ENCODE measurements at regions not wholly inside any gene's neighbourhood (a gene's known extent, or its start where the extent isn't known, plus 50 kb on each side); places are given as distances from the start of the nearest gene placed in this dataset.

DNA sequence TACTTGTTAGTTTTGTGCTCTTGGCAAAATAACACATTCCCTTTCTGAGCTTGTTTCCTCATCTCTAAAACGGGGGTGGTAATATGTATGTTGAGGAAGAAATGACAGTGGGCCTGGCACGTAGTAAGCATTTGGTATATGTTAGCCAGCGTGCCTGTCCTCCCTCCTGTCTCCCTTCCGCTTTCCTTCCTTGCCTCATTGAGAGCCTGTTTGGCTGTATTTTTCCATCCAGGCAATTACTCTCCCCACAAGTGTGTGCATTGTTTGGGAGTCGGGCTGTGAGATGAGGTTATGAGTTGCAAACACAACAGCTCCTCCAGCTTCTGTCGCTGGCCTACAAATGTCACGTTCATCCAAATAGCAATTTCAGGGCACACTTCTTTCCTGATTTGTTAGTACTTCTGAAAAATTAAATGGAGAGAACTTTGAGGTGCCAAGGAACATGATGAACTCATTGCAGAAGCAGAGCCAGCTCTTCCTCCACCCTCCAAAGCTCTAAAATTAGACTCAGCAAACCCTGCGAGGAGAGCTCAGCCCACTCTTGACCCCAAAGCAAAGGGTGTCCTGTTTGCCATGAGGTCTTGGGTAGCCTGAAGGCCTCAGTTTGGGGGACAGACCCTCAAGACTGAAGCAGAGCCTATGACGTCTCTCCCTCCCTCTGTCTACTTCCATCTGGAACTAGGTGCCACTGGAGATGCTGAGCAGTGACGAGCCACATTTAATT is 50.7 kb upstream of the TOX2 start:
- peak in 15 of 56 donors; percentile 3 to 52 (median 14) for DNase-seq

GRCh38 chr20:43863330-43863729 is 51.3 kb upstream of the TOX2 start:
- peak in 1 of 56 donors; percentile 7 for DNase-seq

- DNase-seq: no peak
These were observed 52.2 kb upstream of the TOX2 start for GRCh38 chr20:43862438-43862837.

DNA sequence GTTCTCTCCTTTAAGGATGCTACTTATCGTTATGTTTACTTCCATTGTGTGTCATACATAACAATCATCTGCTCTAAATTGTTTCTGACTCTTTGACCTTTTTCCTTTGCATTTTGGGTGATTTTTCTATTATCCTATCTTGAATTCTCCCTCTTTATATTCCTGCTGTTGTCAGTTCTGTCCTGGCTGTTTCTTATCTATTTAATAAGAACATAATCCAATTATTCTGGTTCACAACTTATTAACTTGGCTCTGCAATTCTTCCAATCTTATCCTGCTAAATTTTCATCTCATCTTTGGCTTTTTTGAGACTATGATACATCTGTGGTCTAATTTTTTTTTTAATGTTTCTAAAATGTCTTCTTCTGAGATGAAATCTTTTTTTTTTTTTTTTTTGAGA is 54.7 kb upstream of the TOX2 start:
- DNase-seq: no peak

DNA sequence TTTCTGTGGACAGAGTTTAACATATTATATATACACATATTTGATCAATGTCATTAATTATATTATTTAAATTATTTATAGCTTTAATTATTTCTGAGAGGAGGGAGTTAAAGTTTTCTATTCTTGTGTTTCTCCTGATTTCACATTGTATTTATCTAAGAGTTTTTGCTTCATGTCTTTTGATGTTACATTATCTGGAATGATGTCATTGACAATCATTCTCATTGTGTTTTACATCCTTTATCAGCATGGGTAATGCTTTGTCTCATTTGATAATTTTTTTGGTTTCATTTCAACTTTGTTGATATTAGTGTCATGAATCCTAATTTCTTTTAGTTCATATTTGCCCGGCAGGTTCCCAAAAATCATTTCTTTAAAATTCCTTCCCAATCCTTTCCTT is 56.7 kb upstream of the TOX2 start:
- no peak for DNase-seq

DNA sequence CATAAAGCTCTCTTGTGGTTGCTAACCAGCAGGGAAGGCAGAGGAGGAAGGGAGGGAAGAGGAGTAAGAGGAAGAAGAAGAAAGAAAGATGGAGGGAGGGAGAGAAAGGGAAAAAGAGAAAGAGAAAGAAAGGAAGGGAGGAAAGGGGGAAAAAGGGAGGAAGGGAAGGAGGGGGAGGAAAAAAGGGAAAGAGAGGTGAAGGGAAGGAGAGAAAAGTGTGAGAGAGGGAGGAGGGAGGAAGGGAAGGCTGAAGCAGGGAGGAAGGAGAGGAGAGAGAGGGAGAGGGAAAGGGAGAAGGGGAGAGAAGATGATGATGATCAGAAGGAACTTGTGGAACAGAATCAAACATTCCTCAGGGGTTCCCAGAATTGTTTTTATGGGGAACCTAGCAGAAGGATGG is 57.5 kb upstream of the TOX2 start:
- no peak for DNase-seq

- DNase-seq: no peak
These were observed 58.8 kb upstream of the TOX2 start for GRCh38 chr20:43855803-43856202.

DNA sequence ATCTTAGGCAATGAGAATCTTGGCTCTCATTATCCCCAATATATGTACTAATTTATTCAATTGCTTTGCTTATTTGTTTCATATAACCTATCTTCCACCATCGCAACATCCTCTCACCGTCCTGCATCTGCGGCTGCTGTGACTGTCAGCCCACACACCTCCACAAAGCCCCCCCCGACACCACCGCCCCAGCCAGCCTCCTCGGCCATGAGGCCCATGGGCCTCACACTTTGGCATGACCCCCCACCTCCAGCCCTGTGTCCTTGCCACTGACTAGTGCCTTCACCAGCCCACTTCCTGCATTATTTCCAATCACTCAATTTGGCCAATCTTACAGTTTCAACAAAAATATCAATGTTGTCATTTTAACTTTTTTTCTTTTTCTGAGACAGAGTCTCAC is 60.7 kb upstream of the TOX2 start:
- DNase-seq: no peak

GRCh38 chr20:43853174-43853803 is 61.4 kb upstream of the TOX2 start:
- DNase-seq: no peak

GRCh38 chr20:43849496-43850186 is 65.0 kb upstream of the TOX2 start:
- no peak for DNase-seq

DNA sequence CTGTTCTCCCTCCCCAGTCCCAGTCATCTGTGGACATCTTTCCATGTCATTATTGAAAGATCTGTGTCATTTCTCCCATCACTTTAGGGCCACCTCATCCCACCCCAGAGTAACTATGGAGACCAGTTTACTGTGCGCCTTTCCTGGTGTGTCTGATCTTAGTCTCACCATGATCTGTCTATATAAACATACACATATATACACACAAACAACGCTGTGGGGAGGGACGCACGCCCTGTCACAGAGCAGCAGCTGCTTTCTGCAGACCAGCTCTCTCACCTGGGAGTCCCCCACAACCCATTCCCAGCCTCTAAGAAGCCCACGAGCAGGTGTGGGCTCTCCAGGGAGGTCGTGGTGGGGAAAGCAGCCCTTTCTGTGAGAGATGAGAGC is 68.1 kb upstream of the TOX2 start:
- no peak for DNase-seq

- no peak for DNase-seq
These were observed 69.7 kb upstream of the TOX2 start for GRCh38 chr20:43844778-43845614.

DNA sequence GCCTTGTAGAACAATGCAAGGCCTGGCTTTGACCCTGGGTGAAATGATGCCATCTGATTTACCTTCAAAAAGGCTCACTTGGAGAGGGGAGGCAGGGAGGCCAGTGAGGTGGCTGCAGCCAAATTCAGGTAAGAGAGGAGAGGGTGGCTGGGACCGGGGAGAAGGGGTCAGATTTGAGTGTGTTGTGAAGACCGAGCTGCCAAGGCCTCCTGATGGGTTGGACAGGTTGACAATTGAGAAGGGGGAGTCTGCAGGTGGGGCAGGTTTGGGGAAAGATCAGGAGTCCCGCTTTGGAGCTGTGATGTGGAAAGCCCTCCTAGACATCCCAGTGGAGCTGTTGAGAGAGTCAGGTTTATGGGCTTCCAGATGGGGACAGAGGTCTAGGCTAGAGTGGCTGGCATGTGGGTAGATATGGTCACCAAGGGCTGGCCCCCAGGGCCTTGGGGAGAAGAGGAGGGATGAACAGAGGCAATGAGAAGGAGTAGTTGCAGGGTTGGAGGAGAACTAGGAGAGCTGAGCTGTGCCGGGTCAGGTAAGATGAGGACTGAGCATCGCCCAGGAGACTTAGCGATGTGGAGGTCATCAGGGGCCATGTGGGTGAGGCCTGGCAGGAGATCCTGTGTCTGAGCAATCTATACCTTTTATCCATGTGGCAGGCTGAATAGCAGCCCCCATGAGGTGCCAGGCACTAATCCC is 70.5 kb upstream of the TOX2 start:
- no peak for DNase-seq

DNA sequence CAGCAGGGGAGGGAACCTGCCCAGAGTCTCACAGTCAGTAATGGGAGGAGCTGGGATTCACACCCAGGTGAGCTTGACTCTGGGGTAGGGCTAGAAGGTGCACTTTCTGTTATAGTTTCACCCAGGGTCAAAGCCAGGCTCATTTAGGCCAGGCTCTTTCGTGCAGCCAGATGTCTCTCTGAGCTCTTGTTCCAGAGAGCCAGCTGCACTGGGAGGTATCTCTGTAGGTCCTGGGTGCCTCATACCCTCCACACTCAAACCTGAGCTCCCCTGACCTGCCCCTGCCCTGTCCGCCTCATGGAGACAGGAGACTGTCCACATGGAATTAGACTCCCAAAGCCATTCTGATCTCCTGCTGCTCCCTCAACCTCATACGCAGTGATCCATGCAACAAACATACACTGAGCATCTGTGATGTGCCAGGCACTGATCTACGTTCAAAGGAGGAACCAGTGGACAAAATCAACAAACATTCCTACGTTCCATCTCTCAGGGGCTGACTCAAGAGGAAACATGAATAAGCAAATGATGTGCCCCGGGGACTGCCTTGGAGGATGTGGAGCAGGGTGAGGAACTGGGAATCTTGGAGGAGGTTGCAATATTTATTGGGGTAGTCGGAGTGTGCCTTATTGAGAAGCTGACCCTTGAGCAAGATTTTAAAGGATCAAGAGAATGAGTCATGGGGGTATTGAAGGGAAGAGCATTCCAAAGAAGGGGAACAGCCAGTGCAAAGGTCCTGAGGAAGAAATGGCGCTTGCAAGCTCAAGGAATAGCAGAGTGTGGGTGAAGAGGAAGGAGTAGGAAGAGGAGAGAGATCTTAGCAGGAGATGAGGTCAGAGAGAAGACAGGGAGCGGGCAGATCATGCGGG is 71.3 kb upstream of the TOX2 start:
- DNase-seq: no peak

GRCh38 chr20:43842126-43843020 is 72.3 kb upstream of the TOX2 start:
- no peak for DNase-seq

DNA sequence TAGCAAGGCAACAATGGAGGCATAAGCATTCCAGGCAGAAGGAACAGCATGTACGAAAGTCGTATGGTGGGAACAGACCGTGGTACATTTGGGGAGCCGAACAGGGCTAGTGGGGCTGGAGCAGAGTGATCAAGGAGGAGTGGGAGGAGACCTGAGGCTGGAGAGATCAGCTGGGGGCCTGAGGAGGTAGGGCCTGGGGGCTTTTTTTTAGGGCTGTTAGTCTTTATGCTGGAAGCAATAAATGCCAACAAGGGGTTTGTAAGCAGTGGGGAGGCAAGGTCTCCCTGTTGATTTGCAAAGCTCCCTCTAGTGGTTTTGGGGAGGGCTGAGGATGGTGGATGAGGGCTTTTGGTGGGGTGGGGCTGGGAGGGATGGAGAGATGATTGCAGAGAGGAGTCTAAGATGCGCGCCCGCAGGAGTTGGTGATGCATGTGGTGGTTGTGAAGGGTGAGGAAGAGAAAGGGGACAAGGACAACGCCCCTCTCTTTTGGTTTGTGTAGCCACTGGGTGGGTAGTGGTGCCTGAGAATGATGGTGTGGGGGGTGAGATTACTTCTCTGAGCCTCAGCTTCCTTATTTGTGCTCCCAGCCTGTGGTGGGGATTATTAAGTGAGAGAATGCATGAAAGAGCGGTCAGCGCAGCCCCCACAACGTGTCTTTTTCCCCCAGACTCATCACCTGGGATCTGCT is 74.1 kb upstream of the TOX2 start:
- DNase-seq: no peak

DNA sequence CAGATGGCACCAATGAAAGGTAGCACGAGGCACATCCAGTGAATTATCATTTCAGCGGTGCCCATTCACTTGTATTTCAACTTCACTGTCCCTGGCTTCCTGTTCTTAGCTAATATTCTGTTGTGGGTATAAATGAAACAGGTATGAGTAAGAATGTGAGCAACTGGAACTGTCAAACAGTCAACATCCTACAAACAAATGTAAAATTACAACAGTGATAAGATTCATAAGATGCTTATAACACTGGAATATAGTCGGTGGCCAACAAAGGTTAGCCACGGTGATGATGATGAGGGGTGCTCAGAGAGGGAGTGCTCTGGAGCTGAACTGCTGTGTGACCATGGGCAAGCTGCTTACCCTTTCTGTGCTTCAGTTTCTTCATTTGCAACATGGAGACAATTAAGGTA is 74.9 kb upstream of the TOX2 start:
- DNase-seq: no peak

- no peak for DNase-seq
These were observed 76.0 kb upstream of the TOX2 start for GRCh38 chr20:43838703-43839060.
